ENCODE measurements at regions not wholly inside any gene's neighbourhood (a gene's known extent, or its start where the extent isn't known, plus 50 kb on each side); places are given as distances from the start of the nearest gene placed in this dataset.
A peak's percentile ranks its signal among the peaks of the same experiment; 100 is the strongest.

DNA sequence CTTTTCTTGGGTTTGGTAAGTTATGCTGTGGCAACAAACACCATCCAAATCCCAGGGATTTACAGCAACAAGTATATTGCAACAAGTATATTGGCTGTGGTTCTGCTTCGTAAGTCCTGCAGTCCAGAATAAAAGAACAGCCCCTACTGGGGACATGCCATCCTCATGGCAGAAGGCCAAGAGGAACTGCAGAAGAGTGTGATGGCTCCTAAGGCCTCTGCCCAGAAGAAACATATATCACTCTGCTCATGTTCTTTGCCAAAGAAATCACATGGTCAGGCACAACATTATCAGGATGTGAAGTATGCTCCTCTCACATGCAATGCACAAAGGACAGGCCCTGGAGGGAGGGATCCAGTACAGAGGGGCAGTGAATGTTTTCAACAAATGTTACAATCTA is 159.6 kb upstream of the TAS2R1 start:
- Histone ChIP-seq H2AK5ac (ENCODE audit: low read depth, low read length) (no peak overlapping the region), H3K14ac (replicated peaks; ENCODE audit: low read depth, low read length) (no peak overlapping the region), H2AFZ (replicated peaks; ENCODE audit: low read length, poor library complexity) (peak overlapping the region; percentile 1), H3K79me1 (ENCODE audit: low read depth in 1 of 2, low read length in 2 of 2) (no peaks in the 10 kb centered on the region), H3K23ac (ENCODE audit: low read depth, low read length) (no peak overlapping the region), H3K9ac (ENCODE audit: low read depth, low read length) (no peak overlapping the region), H2BK5ac (ENCODE audit: low read depth, low read length, poor library complexity, severe bottlenecking) (no peak overlapping the region), H3K27me3 (ENCODE audit: control insufficient read depth, insufficient read depth, low read length) (no peaks in the 10 kb centered on the region), H2BK15ac (ENCODE audit: low read depth, low read length) (no peak overlapping the region), H3K9me3 (ENCODE audit: control insufficient read depth, insufficient read depth, low read length) (no peaks in the 10 kb centered on the region), H4K5ac (ENCODE audit: low read depth, low read length) (no peak overlapping the region), H3K36me3 (ENCODE audit: control insufficient read depth, insufficient read depth, low read length) (no peaks in the 10 kb centered on the region), H4K91ac (ENCODE audit: insufficient read depth, low read depth, low read length) (no peak overlapping the region), H3K9me1 (ENCODE audit: insufficient read depth, low read length) (no peaks in the 10 kb centered on the region; the same call in 1 of the 2 replicates), H3K27ac (ENCODE audit: insufficient read depth, low read length) (no peak overlapping the region), H2AK9ac (replicated peaks; ENCODE audit: low read depth, low read length, poor library complexity) (no peak overlapping the region), H3K4me2 (ENCODE audit: low read depth, low read length) (no peak overlapping the region), H3K4ac (ENCODE audit: low read depth, low read length) (no peak overlapping the region), H4K20me1 (ENCODE audit: insufficient read depth, low read length) (no peaks in the 10 kb centered on the region), H3K56ac (ENCODE audit: extremely low read depth, insufficient read depth, low read length) (no peak overlapping the region), H3K4me1 (ENCODE audit: control insufficient read depth, insufficient read depth, low read length) (peaks cover 5% of the 10 kb centered on the region; the same call in 1 of the 2 replicates), H3K18ac (ENCODE audit: low read depth, low read length) (no peak overlapping the region), H2BK20ac (ENCODE audit: low read depth, low read length) (no peak overlapping the region), H2BK120ac (ENCODE audit: low read depth, low read length) (no peak overlapping the region), H3K4me3 (ENCODE audit: insufficient read depth, low read depth, low read length) (no peak overlapping the region), H4K8ac (ENCODE audit: low read depth in 2 of 2, low read length in 2 of 2) (no peak overlapping the region)
- no peak for ATAC-seq (ENCODE audit: low read depth)
- BruUV-seq (replicated peaks) = no TSS peak
- in situ Hi-C loops (cut with MboI; ENCODE audit: low sequenced_read_pairs) = no loop called here
- dilution Hi-C loops (cut with HindIII; ENCODE audit: low sequenced_read_pairs, unreplicated experiment) = no loop called here
- ChIA-PET POLR2A (ENCODE audit: unreplicated experiment) (no interaction called here), CTCF (no interaction called here)
- DNase-seq = no peak
- TF ChIP-seq, protein P1, sequence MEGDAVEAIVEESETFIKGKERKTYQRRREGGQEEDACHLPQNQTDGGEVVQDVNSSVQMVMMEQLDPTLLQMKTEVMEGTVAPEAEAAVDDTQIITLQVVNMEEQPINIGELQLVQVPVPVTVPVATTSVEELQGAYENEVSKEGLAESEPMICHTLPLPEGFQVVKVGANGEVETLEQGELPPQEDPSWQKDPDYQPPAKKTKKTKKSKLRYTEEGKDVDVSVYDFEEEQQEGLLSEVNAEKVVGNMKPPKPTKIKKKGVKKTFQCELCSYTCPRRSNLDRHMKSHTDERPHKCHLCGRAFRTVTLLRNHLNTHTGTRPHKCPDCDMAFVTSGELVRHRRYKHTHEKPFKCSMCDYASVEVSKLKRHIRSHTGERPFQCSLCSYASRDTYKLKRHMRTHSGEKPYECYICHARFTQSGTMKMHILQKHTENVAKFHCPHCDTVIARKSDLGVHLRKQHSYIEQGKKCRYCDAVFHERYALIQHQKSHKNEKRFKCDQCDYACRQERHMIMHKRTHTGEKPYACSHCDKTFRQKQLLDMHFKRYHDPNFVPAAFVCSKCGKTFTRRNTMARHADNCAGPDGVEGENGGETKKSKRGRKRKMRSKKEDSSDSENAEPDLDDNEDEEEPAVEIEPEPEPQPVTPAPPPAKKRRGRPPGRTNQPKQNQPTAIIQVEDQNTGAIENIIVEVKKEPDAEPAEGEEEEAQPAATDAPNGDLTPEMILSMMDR (conservative IDR thresholded peaks at IDR 0.05; ENCODE audit: low read depth, low read length) = no peak
- TF ChIP-seq, protein P2, sequence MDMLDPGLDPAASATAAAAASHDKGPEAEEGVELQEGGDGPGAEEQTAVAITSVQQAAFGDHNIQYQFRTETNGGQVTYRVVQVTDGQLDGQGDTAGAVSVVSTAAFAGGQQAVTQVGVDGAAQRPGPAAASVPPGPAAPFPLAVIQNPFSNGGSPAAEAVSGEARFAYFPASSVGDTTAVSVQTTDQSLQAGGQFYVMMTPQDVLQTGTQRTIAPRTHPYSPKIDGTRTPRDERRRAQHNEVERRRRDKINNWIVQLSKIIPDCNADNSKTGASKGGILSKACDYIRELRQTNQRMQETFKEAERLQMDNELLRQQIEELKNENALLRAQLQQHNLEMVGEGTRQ (IDR thresholded peaks at IDR 0.05; ENCODE audit: low read depth, low read length) = no peak
- TF ChIP-seq RCOR1 (IDR thresholded peaks at IDR 0.05; ENCODE audit: insufficient replicate concordance, low read length) (no peak), MXI1 (IDR thresholded peaks at IDR 0.05; ENCODE audit: borderline replicate concordance, low read depth, low read length) (no peak)
- intact Hi-C loops (cut with micrococcal nuclease) = no loop called here
- no CpG with 5 or more reads among the region's 1 CpG for WGBS, 2 experiments (ENCODE audit: extremely low coverage in 2 of 2, insufficient read length in 1 of 2)

All from IMR-90 (cell line).